ENCODE measurements at regions not wholly inside any gene's neighbourhood (a gene's known extent, or its start where the extent isn't known, plus 50 kb on each side); places are given as distances from the start of the nearest gene placed in this dataset.

- Histone ChIP-seq H3K27me3 (ENCODE audit: control insufficient read depth in 2 of 2, insufficient read depth in 2 of 2, low read length in 2 of 2) (no peaks in the 10 kb centered on the region), H3K4me3 (replicated peaks in 1 of 3; ENCODE audit: insufficient read depth in 1 of 3, low read depth in 1 of 3, low read length in 3 of 3) (no peak overlapping the region), H3K9me3 (replicated peaks; ENCODE audit: control insufficient read depth, insufficient read depth, low read length) (peaks cover 2% of the 10 kb centered on the region), H3K36me3 (ENCODE audit: control insufficient read depth in 2 of 2, extremely low read depth in 1 of 2, insufficient read depth in 2 of 2, low read length in 2 of 2) (no peaks in the 10 kb centered on the region), H3K27ac (ENCODE audit: insufficient read depth, low read depth, low read length) (no peak overlapping the region), H3K4me1 (ENCODE audit: control insufficient read depth, extremely low read depth, insufficient read depth, low read length) (no peaks in the 10 kb centered on the region), H2AFZ (ENCODE audit: low read depth, low read length) (no peak overlapping the region), H3K4me2 (ENCODE audit: insufficient read depth, low read length) (no peak overlapping the region), H3K9me1 (replicated peaks; ENCODE audit: control insufficient read depth, extremely low read depth, insufficient read depth, low read length) (no peaks in the 10 kb centered on the region), H3K9ac (replicated peaks; ENCODE audit: extremely low read depth, insufficient read depth, low read length) (no peak overlapping the region), H4K20me1 (replicated peaks; ENCODE audit: control insufficient read depth, extremely low read depth, insufficient read depth, low read length) (no peaks in the 10 kb centered on the region), H3K79me2 (ENCODE audit: control insufficient read depth, insufficient read depth, low read length) (no peaks in the 10 kb centered on the region)
- intact Hi-C loops (cut with micrococcal nuclease) (no loop called here), dilution Hi-C loops (cut with MboI; ENCODE audit: extremely low pct_ligation_motif_present, low sequenced_read_pairs) (no loop called here)
- CTCF ChIA-PET, result no interaction called here
- no TSS peak for BruUV-seq (replicated peaks)
- TF ChIP-seq MAX (IDR thresholded peaks at IDR 0.05; ENCODE audit: insufficient read depth, insufficient read length) (no peak), GATA2 (IDR thresholded peaks at IDR 0.05; ENCODE audit: insufficient read depth, insufficient read length, low read depth, low read length) (no peak), CTCF (IDR thresholded peaks at IDR 0.05; ENCODE audit: extremely low read depth in 1 of 2, insufficient read depth in 1 of 2, low read depth in 1 of 2, low read length in 2 of 2) (no peak), POLR2AphosphoS5 (IDR thresholded peaks at IDR 0.05; ENCODE audit: insufficient read depth, low read depth, low read length) (no peak), EZH2 (IDR thresholded peaks at IDR 0.05; ENCODE audit: borderline replicate concordance, low read depth, low read length, severe bottlenecking) (no peak), POLR2A (IDR thresholded peaks at IDR 0.05; ENCODE audit: low read depth, low read length) (no peak)
- DNase-seq (ENCODE audit: low read depth, low spot score) (no peak), FAIRE-seq (no peak)
- POLR2A ChIA-PET, result no interaction called here
These were observed 206.4 kb upstream of the GALNT17 start for GRCh38 chr7:70925411-70926115.
